ENCODE measurements at regions not wholly inside any gene's neighbourhood (a gene's known extent, or its start where the extent isn't known, plus 50 kb on each side); places are given as distances from the start of the nearest gene placed in this dataset.

DNA sequence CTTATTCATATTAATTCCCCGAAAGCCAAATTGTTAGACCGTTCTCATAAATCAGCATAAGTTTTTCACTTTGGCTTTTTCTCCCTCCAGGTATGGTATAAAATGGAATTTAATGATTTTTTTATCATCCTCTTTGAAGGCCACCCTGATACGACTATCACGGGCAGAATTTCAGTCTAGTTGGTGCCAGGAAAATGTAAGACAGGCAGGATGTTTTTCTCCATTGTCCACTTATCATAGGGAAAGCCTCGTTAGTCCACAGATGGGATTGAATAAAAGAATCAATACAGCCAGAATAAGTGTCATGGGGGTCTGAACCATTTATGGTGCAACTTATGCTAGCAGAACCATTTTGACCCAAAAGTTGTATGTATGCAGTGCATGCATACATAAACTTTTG, 566.0 kb upstream of the ARGLU1 start:
- no peak for DNase-seq

DNA sequence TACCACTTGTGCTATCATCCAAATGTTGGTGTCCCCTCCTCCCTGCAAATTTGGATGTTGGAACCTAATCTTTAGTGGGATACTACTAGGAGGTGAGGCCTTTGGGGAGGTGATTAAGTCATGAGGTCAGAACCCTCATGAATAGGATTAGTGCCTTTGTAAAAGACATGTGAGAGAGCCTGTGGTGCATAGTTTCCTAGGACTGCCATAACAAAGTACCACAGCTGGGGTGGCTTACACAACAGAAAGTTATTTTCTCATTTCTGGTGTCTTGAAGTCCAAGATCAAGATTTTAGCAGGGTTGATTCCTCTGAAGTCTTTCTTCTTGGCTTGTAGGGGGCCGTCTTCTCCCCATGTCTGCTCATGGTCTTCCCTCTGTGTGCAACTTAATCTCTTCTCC, 562.6 kb upstream of the ARGLU1 start:
- DNase-seq, result no peak

DNA sequence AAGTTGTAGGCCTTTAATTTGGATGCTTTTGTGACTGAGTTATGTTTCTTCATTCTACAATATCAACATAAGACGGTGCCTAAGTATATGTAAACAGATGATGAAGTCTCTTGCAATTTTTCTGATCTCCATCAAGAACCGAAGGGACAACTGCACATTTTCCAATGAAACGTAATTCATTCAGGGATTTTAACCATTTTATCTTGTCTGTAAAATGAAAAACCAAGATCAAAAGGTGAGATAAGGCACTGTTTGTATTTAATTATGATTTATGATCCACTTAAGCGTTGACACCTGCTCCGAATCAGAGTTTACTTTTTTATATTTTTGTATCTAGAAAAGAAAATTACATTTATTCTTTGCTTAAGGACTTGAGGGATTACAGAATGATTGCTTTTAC, 556.8 kb upstream of the ARGLU1 start:
- no peak for DNase-seq

DNA sequence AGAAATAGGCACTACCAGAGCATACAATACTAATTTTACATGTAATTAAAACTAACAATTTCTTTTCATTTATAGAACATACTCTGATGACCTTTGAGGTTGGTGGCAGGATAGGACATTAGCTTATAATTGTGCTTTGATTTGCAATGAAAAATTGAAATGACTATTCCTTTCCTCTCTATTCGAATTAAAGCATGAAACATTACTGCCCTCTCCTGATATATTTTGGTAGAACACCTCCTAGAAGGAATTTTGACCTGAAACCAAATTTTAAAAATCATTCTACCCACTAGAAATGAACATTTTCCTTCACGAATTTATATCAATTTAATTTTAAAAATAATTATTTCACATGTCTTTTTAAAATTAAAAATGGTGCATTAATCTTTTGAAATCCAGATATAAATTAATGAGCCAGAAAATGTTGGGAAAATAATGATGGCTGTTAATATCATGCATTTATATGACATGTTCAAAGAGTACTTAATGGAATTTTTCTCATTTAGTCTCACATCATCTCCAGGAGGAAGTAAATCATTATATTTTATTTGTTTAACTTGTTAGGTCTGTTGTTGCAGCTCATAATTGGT, 556.3 kb upstream of the ARGLU1 start:
- DNase-seq, result peak; percentile 44 to 60

DNA sequence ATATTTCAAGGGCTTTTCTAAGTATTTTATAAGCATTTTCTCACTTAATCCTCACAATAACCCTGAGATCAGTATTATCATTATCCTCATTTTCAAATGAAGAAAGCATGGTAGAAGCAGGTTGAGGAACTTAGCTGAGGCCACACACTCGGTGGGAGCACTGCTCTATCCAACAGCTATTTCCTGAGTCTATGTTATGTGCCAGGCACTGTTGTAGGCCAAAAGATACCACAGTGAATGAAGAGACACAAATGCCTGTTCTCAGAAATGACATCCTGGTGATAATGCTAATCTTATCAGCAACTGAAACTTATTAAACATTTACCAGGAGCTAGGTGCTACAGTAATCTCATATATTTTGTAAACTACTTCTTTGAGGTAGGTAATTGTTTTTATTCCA, 553.9 kb upstream of the ARGLU1 start:
- DNase-seq, result no peak

DNA sequence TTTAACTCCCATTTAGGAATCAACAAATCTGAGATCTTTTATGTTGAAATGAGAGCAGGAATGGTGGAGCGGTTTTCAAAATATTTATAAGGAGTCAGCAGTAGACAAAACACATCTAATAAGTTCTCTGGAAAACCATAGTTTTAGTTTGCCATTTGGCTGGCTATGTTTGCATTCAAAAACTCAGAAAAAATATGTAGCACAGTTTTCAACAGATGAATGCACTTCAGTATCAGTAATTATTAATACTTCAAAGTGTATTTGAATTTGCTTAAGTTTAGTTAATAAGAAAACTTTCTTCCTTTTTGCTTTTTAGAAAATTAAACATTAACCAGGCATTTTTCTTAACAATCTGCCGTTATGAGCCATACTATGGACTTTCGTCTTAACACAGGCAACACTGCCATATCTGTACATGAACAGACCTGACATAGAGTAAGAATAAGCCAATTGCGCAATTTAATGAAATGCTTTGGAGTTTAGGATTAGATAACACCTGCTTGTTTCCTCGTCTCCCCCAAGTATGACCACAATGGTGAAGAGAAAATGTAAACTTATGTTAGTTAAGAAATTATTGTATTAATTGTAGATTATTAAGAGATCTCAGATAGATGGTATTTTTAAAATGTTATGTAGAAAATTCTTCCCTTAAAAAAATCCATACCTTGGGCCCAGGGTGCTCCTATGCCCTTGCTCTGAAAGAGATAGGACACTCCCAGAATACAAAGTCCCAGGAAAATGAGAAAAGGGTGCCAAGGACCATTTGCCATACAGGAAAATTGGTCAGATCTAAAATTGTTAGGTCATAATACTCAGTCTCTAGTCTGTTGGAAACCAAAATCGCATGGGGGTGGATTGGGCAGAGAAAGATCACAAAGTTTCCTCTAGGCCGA, 552.3 kb upstream of the ARGLU1 start:
- no peak for DNase-seq

DNA sequence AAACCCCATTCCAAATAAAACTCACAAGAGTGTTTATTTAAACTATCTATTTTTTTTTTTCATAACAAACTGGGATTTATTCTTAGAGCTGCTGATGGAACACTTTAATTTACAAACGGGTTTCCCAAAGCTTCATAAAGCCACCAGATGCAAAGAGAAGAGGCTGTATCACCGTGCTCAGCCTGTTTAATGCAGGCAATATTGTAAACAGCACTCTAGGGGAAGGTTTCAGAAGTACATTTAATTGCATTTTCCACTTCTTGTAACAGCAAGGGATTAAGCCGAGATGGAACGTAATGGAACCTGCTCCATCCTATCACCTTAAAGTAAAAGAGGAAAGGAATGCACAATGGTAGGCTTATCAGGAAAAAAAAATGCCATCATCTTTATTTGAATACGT, 550.6 kb upstream of the ARGLU1 start:
- DNase-seq, result no peak

DNA sequence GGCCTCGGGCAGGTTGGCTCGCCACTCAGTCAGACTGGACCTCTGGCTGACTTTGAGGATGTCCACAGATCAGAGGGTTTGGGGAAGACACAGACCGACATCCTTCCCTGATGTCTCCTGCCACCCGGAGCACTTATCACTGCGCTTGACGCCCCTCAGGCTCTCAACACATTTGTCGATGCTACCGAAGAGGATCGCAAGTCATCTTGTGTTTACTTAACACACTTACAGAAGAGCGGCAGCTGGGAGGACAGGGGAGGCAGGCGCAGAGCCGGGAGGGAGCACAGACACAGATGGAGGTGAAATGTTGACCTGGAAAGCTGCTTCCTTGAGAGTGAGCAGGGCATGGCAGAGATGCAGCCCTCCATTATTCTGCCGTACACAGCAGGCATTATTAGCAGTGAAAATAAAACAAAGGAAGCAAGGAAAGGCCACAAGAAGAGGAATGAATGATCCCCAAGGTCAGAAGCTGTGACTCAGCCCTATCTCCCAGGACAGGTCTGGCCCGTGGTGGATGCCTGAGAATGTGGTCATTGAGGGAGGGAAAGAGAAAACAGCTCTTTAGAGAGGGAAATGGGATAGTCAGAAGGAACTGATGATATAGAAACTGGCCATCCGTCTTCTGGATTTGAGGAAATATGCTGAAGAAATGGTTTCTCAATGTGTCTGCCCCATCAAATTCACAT, 549.5 kb upstream of the ARGLU1 start:
- no peak for DNase-seq

DNA sequence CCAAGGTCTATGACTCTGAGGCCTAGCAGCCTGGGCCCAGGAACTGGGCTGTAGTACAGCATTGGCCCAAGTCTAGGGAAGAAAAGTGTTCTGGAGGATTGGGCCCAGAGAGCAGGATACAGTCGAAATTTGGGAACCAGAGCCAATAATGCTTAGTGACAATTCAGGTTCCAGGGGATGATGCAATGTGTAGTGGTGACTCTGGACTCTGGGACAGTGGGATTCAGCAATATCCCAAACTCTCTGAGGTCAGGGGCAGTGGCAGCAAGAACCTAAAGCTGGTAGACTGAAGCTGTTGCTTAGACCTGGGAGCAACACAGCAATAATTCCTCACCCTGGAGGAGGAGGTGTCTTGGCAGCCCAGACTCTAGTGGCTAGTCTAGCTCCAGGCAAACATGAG, 545.5 kb upstream of the ARGLU1 start:
- DNase-seq, result no peak

DNA sequence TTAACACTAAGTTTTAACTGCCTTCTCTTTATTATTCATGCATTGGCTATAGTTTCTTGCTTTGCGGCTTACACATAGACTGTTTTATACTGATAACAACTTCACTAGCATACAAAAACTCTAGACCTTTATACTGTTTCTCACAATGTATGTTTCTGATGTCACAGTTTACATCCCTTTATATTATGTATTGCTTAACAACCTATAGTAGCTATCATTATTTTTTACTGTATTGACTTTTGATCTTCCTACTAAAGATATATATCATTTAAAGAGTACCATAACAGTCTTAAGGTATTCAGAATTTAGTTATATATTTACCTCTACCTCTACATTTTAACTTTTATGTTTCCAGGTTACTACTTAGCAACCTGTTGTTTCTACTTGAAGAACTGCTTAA, 543.3 kb upstream of the ARGLU1 start:
- DNase-seq, result no peak

DNA sequence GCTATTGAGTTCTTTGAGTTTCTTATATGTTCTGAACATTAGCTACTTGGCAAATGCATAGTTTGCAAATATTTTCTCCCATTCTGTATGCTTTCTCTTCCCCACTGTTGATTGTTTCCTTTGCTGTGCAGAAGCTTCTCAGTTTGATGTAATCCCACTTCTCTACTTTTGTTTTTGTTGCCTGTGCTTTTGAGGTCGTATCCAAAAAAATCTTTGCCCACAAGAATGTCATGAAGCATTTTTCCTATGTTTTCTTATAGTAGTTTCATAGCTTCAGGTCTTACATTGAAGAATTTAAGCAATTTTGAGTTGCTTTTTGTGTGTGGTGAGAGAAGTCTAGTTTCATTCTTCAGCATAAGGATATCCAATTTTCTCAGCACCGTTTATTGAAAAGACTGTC, 536.7 kb upstream of the ARGLU1 start:
- DNase-seq, result no peak

DNA sequence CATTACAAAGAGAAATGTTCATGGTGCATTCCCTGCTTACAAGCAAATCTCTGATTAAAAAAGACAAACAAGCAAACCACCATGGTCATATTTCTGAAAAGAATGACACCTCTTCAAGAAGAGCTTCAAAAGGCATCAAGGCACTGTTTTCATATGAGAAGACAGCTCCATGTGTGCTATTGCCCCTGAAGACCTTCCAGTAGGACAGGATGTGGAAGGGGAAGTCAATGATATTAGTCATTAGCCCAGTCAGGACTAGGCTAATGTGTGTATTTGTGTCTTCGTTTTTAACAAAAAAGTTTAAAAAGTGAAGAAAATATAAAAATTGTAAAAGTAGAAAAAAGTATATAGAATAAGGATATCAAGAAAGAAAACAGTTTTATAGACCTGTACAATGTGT, 534.7 kb upstream of the ARGLU1 start:
- no peak for DNase-seq

DNA sequence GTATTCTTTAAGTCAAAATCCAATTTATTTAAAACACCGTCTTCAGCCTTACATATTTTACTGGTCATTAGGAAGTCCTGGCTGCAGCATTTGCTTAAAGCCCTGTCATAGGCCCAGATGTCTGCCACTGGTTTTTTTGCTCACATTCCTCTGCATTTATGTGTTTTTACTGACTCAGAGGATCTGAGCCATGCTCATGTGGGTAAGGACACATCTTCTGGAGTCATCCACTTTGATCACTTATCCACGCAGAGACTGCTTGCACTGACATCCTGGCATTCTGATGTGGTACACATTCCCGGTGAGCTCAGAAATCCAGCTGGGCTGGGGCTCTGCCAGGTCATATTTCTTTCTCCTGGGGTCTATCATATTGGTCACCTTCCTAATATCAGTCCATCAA, 531.7 kb upstream of the ARGLU1 start:
- DNase-seq, result no peak

DNA sequence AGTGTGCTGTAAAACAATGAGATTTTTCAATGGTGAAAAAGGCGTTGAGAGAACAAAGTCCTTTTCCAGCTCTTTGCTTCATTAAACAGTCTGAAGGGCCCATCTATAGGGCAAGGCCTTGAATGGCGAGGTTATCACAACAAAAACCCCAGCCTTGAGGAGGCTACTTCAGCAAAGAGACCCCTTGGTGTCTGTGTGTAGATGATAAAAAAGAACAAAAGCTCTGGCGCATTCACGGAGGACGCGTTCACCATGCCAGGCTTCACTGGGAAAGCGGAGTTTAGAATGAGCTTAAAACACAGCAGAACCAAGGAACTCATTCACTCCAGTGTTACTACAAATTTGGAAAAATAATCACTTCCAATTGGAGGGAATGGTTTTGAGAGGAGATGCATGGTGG, 530.0 kb upstream of the ARGLU1 start:
- DNase-seq, result no peak

DNA sequence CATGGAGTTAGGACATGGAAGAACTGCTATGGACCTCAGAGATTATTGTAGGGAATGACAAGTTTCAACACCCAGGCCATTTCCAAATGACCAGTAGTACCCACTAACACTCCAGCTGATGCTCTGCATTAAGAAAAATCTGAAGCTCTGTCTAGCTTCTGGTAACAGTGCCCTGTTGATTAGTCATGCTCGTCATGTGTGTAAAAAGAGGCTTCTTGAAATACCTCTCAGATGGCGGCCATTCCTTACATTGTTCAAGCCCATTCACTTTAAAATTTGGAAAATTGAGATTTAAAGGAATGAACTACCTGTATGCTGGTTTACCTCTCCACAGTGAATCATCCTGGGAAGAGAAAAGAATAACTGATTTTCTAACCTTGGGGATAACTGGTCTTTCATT, 527.9 kb upstream of the ARGLU1 start:
- no peak for DNase-seq

DNA sequence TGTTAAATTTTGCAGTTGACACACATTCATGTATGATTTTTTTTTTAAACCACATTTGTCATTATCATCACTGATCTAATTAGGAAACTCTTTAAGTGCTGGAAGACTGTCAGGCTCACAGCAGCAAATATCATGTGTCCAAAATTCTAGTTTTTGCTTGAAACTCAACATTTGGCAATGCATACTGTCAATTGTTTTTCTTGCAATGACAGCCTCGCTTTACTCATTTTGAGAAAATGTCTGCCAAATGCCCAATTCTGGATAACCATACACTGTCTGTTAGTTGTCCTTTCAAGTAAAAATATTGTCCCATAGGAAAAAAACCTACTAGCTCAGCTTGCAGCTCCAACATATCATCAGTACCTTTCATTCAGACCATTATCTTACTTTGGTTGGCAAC, 523.9 kb upstream of the ARGLU1 start:
- DNase-seq, result no peak

DNA sequence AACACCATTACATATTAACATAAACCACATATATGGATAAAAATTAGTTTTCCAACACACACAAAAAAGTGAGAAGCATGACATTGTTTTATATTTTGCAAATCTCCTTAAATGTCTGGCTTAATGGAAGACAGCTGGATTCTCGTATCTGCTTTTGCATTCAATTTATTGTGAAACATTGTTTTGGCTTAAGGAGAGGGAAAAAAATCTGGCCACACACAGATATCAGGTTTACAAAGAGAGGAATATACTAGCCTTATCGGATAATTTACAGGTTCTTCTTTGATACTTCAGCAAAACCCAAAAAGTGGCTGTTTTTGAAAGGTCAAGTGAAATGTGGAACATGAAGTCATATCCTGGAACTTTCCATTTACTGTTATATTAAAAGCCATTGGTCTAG, 523.5 kb upstream of the ARGLU1 start:
- DNase-seq, result no peak

DNA sequence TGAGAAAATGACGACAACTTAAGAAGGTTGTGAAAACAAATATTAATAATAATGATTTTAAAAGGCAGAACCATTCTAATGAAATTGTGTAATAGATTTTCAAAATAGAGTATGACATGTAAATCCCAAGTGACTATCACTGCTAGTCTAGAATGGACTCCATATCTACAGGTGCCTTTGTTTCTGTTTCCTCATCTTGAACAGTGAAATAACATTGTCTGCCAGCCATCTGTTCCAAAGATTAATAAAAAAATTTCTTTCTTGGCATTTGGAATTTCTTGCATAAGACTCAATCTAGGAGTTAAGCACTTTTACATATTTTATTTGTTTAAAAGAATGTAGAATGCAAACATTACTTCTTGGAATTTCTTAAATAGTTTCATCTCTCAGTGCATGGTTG, 520.1 kb upstream of the ARGLU1 start:
- no peak for DNase-seq

DNA sequence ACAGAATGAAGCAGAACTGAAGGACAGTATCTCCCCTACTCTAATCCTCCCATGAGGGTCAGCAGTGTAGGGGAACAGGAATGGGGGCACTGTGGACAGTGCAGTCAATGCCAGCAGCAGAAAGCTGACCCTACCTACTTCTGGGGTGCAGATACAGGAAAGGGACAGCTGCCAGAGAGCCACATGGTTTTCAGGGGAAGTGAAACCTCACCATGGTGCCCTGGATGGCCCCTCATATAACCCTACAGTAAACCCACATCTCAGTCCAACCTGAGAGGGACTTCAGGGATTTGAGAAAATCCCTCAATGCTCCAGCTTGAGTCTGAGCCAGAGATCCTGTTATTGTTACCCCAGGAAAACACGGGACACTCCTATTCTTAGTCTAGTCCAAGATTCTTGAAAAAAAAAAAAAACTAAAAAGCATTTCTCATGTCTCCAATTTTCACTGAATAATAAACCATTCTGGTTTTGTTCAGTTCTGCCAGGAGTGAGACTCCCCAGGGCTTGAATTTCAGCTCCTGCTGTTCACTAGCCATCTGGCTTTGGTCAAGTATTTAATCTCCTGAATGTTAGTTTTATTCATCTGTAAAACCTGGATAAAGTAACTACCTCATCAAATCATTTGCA, 511.6 kb upstream of the ARGLU1 start:
- DNase-seq, result no peak

DNA sequence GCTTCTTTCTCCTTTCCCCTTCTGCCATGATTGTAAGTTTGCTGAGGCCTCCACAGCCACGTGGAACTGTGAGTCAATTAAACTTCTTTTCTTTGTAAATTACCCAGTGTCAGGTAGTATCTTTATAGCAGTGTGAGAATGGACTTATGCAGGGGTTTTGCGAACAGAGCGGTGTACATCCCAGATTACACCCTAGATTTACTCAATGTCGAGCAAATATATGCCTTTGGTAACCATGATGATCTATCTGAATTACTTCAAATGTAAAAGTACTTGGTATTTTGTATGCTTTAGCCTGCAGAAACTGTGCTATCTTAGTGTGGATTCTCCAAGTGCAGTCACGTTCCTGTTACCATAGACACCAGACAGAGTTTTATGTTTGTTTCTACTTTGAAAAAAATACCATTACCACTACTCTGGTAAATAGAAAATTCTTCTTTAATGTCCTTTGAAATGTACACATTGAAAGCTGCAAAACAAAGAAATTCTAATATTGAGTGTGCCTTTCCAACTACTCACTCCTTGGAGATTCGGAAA, 510.4 kb upstream of the ARGLU1 start:
- no peak for DNase-seq

DNA sequence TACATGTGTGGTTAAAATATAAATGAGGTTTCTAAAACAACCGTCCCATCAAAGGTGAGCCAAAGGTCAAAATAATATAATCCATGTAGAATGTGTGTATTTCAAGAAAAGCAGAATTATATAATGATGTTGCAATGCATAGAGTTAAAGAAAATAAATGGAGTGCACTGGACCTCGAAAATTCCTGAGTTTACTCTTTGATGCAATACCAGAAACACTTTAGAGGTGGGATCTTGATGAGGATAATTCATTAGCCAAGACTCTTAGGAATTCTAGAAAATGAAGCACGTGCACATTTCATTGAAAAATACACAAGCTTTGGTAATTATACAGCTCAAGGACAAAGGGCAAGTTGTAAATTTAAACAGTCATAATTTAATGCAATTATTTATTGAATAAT, 508.9 kb upstream of the ARGLU1 start:
- DNase-seq, result no peak

DNA sequence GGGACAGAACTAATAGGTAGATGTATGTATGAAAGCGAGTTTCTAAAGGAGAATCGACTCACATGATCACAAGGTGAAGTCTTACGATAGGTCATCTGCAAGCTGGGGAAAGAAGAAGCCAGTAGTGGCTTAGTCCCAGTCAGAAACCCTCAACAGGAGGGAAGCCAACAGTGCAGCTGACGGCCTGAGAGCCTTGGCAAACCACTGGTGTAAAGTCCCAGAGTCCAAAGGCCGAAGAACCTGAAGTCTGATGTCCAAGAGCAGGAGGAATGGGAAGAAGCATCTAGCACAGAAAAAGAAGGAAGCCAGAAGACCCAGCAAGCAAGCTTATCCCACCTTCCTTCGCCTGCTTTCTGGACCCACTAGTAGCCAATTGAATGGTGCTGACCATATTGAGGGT, 507.6 kb upstream of the ARGLU1 start:
- no peak for DNase-seq

DNA sequence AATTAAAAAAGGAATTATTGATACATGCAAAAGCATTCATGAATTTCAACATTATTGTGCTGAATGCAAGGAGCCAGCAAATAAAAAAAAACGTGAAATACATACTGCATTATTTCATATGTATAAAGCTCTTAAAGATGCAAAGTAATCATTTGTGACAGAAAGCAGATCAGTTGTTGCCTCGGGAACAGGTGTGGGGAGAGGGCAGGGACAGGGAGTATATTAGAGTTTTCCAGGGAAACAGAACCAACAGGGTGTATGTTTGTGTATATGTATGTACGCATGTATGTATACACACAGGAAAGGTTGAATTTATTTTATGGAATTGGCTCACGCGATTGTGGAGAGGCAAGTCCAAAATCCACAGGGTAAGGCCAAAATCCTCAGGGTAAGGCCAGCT, 502.9 kb upstream of the ARGLU1 start:
- no peak for DNase-seq

Data from Kasumi-1 (cell line).